Caco-2 (cell line): ENCODE measurements at regions not wholly inside any gene's neighbourhood (a gene's known extent, or its start where the extent isn't known, plus 50 kb on each side); places are given as distances from the start of the nearest gene placed in this dataset.

Source experiments
- BruUV-seq: library from RNA; stranded (reverse); fragments of 400-500 nt; replicated peaks from 2 replicates; lab custom pipeline; 2021; lab: Mats Ljungman, UMichigan
- CTCF ChIA-PET: fragments of 300-600 bp; sonication (Branson Sonifier 250); formaldehyde crosslinking; loops from one replicate; lab custom pipeline; 2022; ENCODE audit warnings: antibody characterized with exemption; lab: Charles Lee
- POLR2A ChIA-PET: fragments of 300-600 bp; sonication (Branson Sonifier 250); formaldehyde crosslinking; loops from one replicate; lab custom pipeline; 2022; ENCODE audit warnings: antibody characterized with exemption; lab: Charles Lee
- DNase-seq, 2 experiments: peaks; one replicate each; pipeline versions ENCODE4 v3.0.0 to v3.0.0-alpha.2; 2020 to 2022
- H3K27me3 ChIP-seq: replicated peaks from 2 replicates; pipeline ENCODE4 v1.6.0; 2011; ENCODE audit warnings: low read length; ENCODE audit not compliant: control insufficient read depth, insufficient read depth
- H3K36me3 ChIP-seq: 2 replicates; pipeline ENCODE4 v1.5.1; 2011; ENCODE audit warnings: low read length; ENCODE audit not compliant: control insufficient read depth, insufficient read depth
- H3K4me1 ChIP-seq: fragments of 250-450 bp; sonication (Bioruptor Pico); 2 replicates; pipeline ENCODE4 v1.5.1; 2020; ENCODE audit warnings: mild to moderate bottlenecking
- H3K4me3 ChIP-seq: 2 replicates; pipeline ENCODE4 v1.5.1; 2011; ENCODE audit warnings: low read depth, mild to moderate bottlenecking, control low read depth, low read length
- H3K9me3 ChIP-seq: fragments of 250-450 bp; sonication (Bioruptor Pico); 2 replicates; pipeline ENCODE4 v1.5.1; 2020; ENCODE audit warnings: mild to moderate bottlenecking, moderate library complexity
- H3K27ac Mint-ChIP-seq: one replicate; pipeline ENCODE4 v1.8.0; 2022; ENCODE audit warnings: mixed read lengths; ENCODE audit not compliant: unreplicated experiment
- H3K27me3 Mint-ChIP-seq: one replicate; pipeline ENCODE4 v1.8.0; 2022; ENCODE audit warnings: mixed read lengths; ENCODE audit not compliant: insufficient read depth, unreplicated experiment
- H3K36me3 Mint-ChIP-seq: one replicate; pipeline ENCODE4 v1.8.0; 2022; ENCODE audit warnings: mild to moderate bottlenecking, mixed read lengths; ENCODE audit not compliant: insufficient read depth, unreplicated experiment
- H3K4me1 Mint-ChIP-seq: one replicate; pipeline ENCODE4 v1.8.0; 2022; ENCODE audit warnings: low read depth, mixed read lengths; ENCODE audit not compliant: unreplicated experiment
- H3K4me3 Mint-ChIP-seq: one replicate; pipeline ENCODE4 v1.8.0; 2022; ENCODE audit warnings: mild to moderate bottlenecking, moderate library complexity, mixed read lengths; ENCODE audit not compliant: unreplicated experiment
- H3K9me3 Mint-ChIP-seq: one replicate; pipeline ENCODE4 v1.8.0; 2022; ENCODE audit warnings: mixed read lengths; ENCODE audit not compliant: unreplicated experiment
- CTCF ChIP-seq, 2 experiments: fragments of 200-600 bp in 1 of 2; IDR thresholded peaks; 1 replicate in 1 of 2; 2 replicates in 1 of 2; pipeline versions ENCODE4 v1.5.1 to v1.8.0; 2011 to 2022; ENCODE audit warnings: antibody characterized with exemption in 1 of 2, control low read depth in 1 of 2, inconsistent platforms in 1 of 2, low read depth in 1 of 2, low read length in 1 of 2, mild to moderate bottlenecking in 1 of 2, moderate library complexity in 1 of 2; ENCODE audit not compliant: insufficient read depth in 1 of 2, severe bottlenecking in 1 of 2, unreplicated experiment in 1 of 2
- intact Hi-C: fragments of 100-400 bp; cut with micrococcal nuclease; formaldehyde crosslinking; loops from one replicate; pipeline ENCODE4 v1.10.0; 2022; ENCODE audit not compliant: unreplicated experiment

DNA sequence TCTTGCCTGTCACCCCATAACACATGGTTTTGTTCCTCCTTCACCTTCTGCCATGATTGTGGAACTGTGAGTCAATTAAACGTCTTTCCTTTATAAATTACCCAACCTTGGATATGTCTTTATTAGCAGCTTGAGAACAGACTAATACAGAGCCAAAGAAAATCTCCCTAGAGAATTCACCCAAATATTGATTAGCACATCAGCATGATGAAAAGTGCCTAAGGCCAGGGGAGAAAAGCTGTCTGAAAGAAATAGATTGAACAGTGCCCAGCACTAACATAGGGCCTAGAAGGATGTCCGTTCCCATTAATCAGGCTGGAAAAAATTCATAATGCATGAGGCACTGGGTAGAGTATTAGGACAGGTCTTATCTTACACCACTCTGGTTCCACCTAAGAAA is 111.9 kb upstream of the CALN1 start:
- H3K27ac Mint-ChIP-seq = no peak overlapping the region
- no peaks in the 10 kb centered on the region for H3K4me1 ChIP-seq
- H3K9me3 Mint-ChIP-seq = no peaks in the 10 kb centered on the region
- intact Hi-C loops = no loop called here
- no peak for TF ChIP-seq CTCF (IDR thresholded peaks at IDR 0.05; ENCODE audit: insufficient read depth in 1 of 2, low read depth in 1 of 2, low read length in 1 of 2, severe bottlenecking in 1 of 2, unreplicated experiment in 1 of 2)
- no peak for DNase-seq
- no peaks in the 10 kb centered on the region for H3K36me3 ChIP-seq
- no TSS peak for BruUV-seq
- H3K4me1 Mint-ChIP-seq = no peaks in the 10 kb centered on the region
- no peaks in the 10 kb centered on the region for H3K9me3 ChIP-seq
- H3K27me3 Mint-ChIP-seq = no peaks in the 10 kb centered on the region
- CTCF ChIA-PET = interaction anchor here (0.6 kb wide), 1 partner anchor 67 kb away, joined by 3 read pairs; no protein-coding TSS in a partner anchor
- POLR2A ChIA-PET = no interaction called here
- no peak overlapping the region for H3K4me3 ChIP-seq
- H3K27me3 ChIP-seq = no peaks in the 10 kb centered on the region
- H3K36me3 Mint-ChIP-seq = no peaks in the 10 kb centered on the region
- H3K4me3 Mint-ChIP-seq = no peak overlapping the region

GRCh38 chr7:72504061-72504706 is 92.0 kb upstream of the CALN1 start:
- Mint-ChIP-seq H3K4me1 (no peaks in the 10 kb centered on the region), H3K9me3 (peaks cover 8% of the 10 kb centered on the region), H3K27ac (no peak overlapping the region), H3K36me3 (no peaks in the 10 kb centered on the region), H3K4me3 (no peak overlapping the region), H3K27me3 (peaks cover 12% of the 10 kb centered on the region)
- no TSS peak for BruUV-seq
- Histone ChIP-seq H3K27me3 (no peaks in the 10 kb centered on the region), H3K9me3 (no peaks in the 10 kb centered on the region), H3K36me3 (no peaks in the 10 kb centered on the region), H3K4me1 (no peaks in the 10 kb centered on the region), H3K4me3 (no peak overlapping the region)
- no peak for TF ChIP-seq CTCF (IDR thresholded peaks at IDR 0.05; ENCODE audit: insufficient read depth in 1 of 2, low read depth in 1 of 2, low read length in 1 of 2, severe bottlenecking in 1 of 2, unreplicated experiment in 1 of 2)
- intact Hi-C loops = no loop called here
- ChIA-PET CTCF (no interaction called here), POLR2A (no interaction called here)
- no peak for DNase-seq

GRCh38 chr7:72503644-72504043 is 91.5 kb upstream of the CALN1 start:
- no peaks in the 10 kb centered on the region for H3K27me3 ChIP-seq
- no peak for DNase-seq
- Mint-ChIP-seq H3K9me3 (peaks cover 8% of the 10 kb centered on the region), H3K4me1 (no peaks in the 10 kb centered on the region), H3K4me3 (no peak overlapping the region), H3K36me3 (no peaks in the 10 kb centered on the region), H3K27me3 (peaks cover 12% of the 10 kb centered on the region), H3K27ac (no peak overlapping the region)
- POLR2A ChIA-PET = no interaction called here
- no peaks in the 10 kb centered on the region for H3K9me3 ChIP-seq
- no peaks in the 10 kb centered on the region for H3K4me1 ChIP-seq
- no peak for TF ChIP-seq CTCF (IDR thresholded peaks at IDR 0.05; ENCODE audit: insufficient read depth in 1 of 2, low read depth in 1 of 2, low read length in 1 of 2, severe bottlenecking in 1 of 2, unreplicated experiment in 1 of 2)
- CTCF ChIA-PET = no interaction called here
- no peaks in the 10 kb centered on the region for H3K36me3 ChIP-seq
- H3K4me3 ChIP-seq = no peak overlapping the region
- intact Hi-C loops = no loop called here
- no TSS peak for BruUV-seq
